Vagina (tissue), 2 donors: ENCODE measurements at regions not wholly inside any gene's neighbourhood (a gene's known extent, or its start where the extent isn't known, plus 50 kb on each side); places are given as distances from the start of the nearest gene placed in this dataset.

Source experiments
- DNase-seq, 2 donors: peaks; one replicate each; pipeline ENCODE4 v3.0.0-alpha.2; 2017; ENCODE audit errors: extremely low spot score in 2 of 2
- H3K27ac ChIP-seq: fragments of 200-600 bp; sonication (generic); one replicate; pipeline ENCODE4 v1.5.1; 2019
- H3K27me3 ChIP-seq: fragments of 200-600 bp; sonication (generic); one replicate; pipeline ENCODE4 v1.5.1; 2019
- H3K36me3 ChIP-seq, 2 donors: fragments of 200-600 bp; sonication (generic); one replicate each; pipeline ENCODE4 v1.5.1; 2017 to 2019
- H3K4me1 ChIP-seq: fragments of 200-600 bp; sonication (generic); one replicate; pipeline ENCODE4 v1.5.1; 2019
- H3K4me3 ChIP-seq, 2 donors: fragments of 200-600 bp; sonication (generic); 1 replicate in 1 of 2; 2 replicates in 1 of 2; pipeline ENCODE4 v1.5.1; 2016 to 2019
- H3K9me3 ChIP-seq: fragments of 200-600 bp; sonication (generic); one replicate; pipeline ENCODE4 v1.5.1; 2019
- POLR2A ChIP-seq, 2 donors: fragments of 450-650 bp; IDR thresholded peaks; one replicate each; pipeline ENCODE4 v1.6.1; 2017; ENCODE audit warnings: antibody characterized with exemption in 2 of 2, mild to moderate bottlenecking in 2 of 2, moderate library complexity in 2 of 2
- POLR2AphosphoS5 ChIP-seq, 2 donors: sonication (generic); formaldehyde crosslinking; IDR thresholded peaks; one replicate each; pipeline ENCODE4 v1.9.0; 2017; ENCODE audit warnings: antibody characterized with exemption in 2 of 2, mild to moderate bottlenecking in 2 of 2, low read depth in 1 of 2; ENCODE audit not compliant: insufficient read depth in 1 of 2
- intact Hi-C: fragments of 100-400 bp; cut with DNase I; formaldehyde crosslinking; loops from one replicate; pipeline ENCODE4 v1.15.1; 2023
- TF ChIP-seq, protein P1 (sequence below), 3 experiments: fragments of 450-650 bp in 2 of 3; fragments of 200-600 bp in 1 of 3; sonication (generic) in 1 of 3; IDR thresholded peaks; one replicate each; pipeline ENCODE4 v1.5.1; 2017 to 2019; ENCODE audit warnings: antibody characterized with exemption in 3 of 3, mild to moderate bottlenecking in 2 of 3, moderate library complexity in 2 of 3

DNA sequence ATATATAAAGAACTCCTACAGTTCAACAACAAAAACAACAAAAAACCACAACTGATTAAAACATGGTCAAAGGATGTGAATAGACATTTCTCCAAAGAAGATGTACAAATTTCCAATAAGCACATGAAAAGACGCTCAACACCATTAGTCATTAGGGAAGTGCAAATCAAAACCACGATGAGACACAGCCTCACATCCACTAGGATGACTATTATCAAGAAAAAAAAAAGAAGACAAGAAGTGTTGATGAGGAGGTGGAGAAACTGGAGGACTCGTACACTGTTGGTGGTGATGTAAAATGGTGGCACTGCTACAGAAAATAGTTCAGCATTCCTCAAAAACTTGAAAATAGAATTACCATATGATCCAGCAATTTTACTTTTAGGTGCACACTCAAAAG, 61.0 kb upstream of the SOX1 start:
- no peak overlapping the region for H3K4me3 ChIP-seq
- H3K27ac ChIP-seq: no peak overlapping the region
- no peaks in the 10 kb centered on the region for H3K9me3 ChIP-seq
- no peaks in the 10 kb centered on the region for H3K4me1 ChIP-seq
- no peak for TF ChIP-seq POLR2A (IDR thresholded peaks at IDR 0.05)
- TF ChIP-seq, protein P1, sequence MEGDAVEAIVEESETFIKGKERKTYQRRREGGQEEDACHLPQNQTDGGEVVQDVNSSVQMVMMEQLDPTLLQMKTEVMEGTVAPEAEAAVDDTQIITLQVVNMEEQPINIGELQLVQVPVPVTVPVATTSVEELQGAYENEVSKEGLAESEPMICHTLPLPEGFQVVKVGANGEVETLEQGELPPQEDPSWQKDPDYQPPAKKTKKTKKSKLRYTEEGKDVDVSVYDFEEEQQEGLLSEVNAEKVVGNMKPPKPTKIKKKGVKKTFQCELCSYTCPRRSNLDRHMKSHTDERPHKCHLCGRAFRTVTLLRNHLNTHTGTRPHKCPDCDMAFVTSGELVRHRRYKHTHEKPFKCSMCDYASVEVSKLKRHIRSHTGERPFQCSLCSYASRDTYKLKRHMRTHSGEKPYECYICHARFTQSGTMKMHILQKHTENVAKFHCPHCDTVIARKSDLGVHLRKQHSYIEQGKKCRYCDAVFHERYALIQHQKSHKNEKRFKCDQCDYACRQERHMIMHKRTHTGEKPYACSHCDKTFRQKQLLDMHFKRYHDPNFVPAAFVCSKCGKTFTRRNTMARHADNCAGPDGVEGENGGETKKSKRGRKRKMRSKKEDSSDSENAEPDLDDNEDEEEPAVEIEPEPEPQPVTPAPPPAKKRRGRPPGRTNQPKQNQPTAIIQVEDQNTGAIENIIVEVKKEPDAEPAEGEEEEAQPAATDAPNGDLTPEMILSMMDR (IDR thresholded peaks at IDR 0.05): no peak
- no peak for TF ChIP-seq POLR2AphosphoS5 (IDR thresholded peaks at IDR 0.05; ENCODE audit: insufficient read depth in 1 of 2, low read depth in 1 of 2)
- H3K36me3 ChIP-seq: no peaks in the 10 kb centered on the region
- peak in 1 of 2 donors; percentile 11 for DNase-seq
- intact Hi-C loops: no loop called here
- H3K27me3 ChIP-seq: no peaks in the 10 kb centered on the region

- H3K9me3 ChIP-seq: no peaks in the 10 kb centered on the region
- no peak overlapping the region for H3K4me3 ChIP-seq
- H3K36me3 ChIP-seq: no peaks in the 10 kb centered on the region
- H3K27ac ChIP-seq: no peak overlapping the region
- no peaks in the 10 kb centered on the region for H3K27me3 ChIP-seq
- no peak for TF ChIP-seq POLR2A (IDR thresholded peaks at IDR 0.05)
- TF ChIP-seq POLR2AphosphoS5 (IDR thresholded peaks at IDR 0.05; ENCODE audit: insufficient read depth in 1 of 2, low read depth in 1 of 2): no peak
- TF ChIP-seq, protein P1 (IDR thresholded peaks at IDR 0.05): no peak
- intact Hi-C loops: no loop called here
- H3K4me1 ChIP-seq: no peaks in the 10 kb centered on the region
- peak in 1 of 2 donors; percentile 18 for DNase-seq
These were observed 59.8 kb upstream of the SOX1 start for GRCh38 chr13:112007191-112007590.

- intact Hi-C loops: no loop called here
- H3K36me3 ChIP-seq: no peaks in the 10 kb centered on the region
- DNase-seq: no peak
- H3K4me1 ChIP-seq: no peaks in the 10 kb centered on the region
- no peaks in the 10 kb centered on the region for H3K9me3 ChIP-seq
- H3K4me3 ChIP-seq: no peak overlapping the region
- no peak for TF ChIP-seq POLR2AphosphoS5 (IDR thresholded peaks at IDR 0.05; ENCODE audit: insufficient read depth in 1 of 2, low read depth in 1 of 2)
- TF ChIP-seq, protein P1 (IDR thresholded peaks at IDR 0.05): no peak
- no peak for TF ChIP-seq POLR2A (IDR thresholded peaks at IDR 0.05)
- no peaks in the 10 kb centered on the region for H3K27me3 ChIP-seq
- H3K27ac ChIP-seq: no peak overlapping the region
These were observed 56.2 kb upstream of the SOX1 start for GRCh38 chr13:112010714-112011113.

- intact Hi-C loops: no loop called here
These were observed 54.8 kb upstream of the SOX1 start for GRCh38 chr13:112012016-112012704.

DNA sequence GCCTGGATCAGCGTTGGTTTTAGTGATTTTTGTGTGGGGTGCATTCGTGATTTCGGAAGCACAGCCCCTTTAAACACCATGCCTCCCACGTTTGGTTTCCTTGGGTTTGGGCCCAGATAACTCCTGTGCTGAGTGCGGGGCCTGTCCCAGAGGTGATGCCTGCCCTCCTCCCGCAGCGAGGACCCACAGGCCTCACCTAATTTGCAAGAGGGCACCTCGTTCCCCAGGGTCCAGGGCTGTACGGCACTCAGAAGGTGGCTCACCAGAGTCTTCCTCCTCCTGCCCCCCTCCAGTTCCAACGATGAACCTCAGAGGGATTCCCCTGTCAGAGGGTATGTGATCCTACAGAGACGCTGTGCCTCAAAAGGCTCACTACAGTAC, 54.3 kb upstream of the SOX1 start:
- Histone ChIP-seq H3K27ac (no peak overlapping the region), H3K36me3 (no peaks in the 10 kb centered on the region), H3K4me3 (no peak overlapping the region), H3K27me3 (no peaks in the 10 kb centered on the region), H3K4me1 (no peaks in the 10 kb centered on the region), H3K9me3 (no peaks in the 10 kb centered on the region)
- TF ChIP-seq POLR2AphosphoS5 (IDR thresholded peaks at IDR 0.05; ENCODE audit: insufficient read depth in 1 of 2, low read depth in 1 of 2) (no peak), POLR2A (IDR thresholded peaks at IDR 0.05) (no peak)
- TF ChIP-seq, protein P1 (IDR thresholded peaks at IDR 0.05): no peak
- no peak for DNase-seq
- intact Hi-C loops: no loop called here

More at GRCh38 chr13:112012016-112012704, 54.8 kb upstream of the SOX1 start:
- H3K4me3 ChIP-seq: no peak overlapping the region
- no peaks in the 10 kb centered on the region for H3K4me1 ChIP-seq
- H3K9me3 ChIP-seq: no peaks in the 10 kb centered on the region
- no peak for TF ChIP-seq POLR2AphosphoS5 (IDR thresholded peaks at IDR 0.05; ENCODE audit: insufficient read depth in 1 of 2, low read depth in 1 of 2)
- TF ChIP-seq, protein P1 (IDR thresholded peaks at IDR 0.05): no peak
- TF ChIP-seq POLR2A (IDR thresholded peaks at IDR 0.05): no peak
- no peak overlapping the region for H3K27ac ChIP-seq
- no peak for DNase-seq
- no peaks in the 10 kb centered on the region for H3K36me3 ChIP-seq
- H3K27me3 ChIP-seq: no peaks in the 10 kb centered on the region
